Activated CD4-positive, alpha-beta T cell treated with anti-CD3 and anti-CD28 coated beads, Interleukin-2, Interleukin-6, amounts not matched to agents 100 ng/mL and 50 ng/mL, durations not matched to agents 16 hours and 8 hours (primary cell): ENCODE measurements at regions not wholly inside any gene's neighbourhood (a gene's known extent, or its start where the extent isn't known, plus 50 kb on each side); places are given as distances from the start of the nearest gene placed in this dataset.
A peak's percentile ranks its signal among the peaks of the same experiment; 100 is the strongest.

Experiments
- DNase-seq: peaks from one replicate; pipeline ENCODE4 v3.0.0-alpha.2; 2020

DNA sequence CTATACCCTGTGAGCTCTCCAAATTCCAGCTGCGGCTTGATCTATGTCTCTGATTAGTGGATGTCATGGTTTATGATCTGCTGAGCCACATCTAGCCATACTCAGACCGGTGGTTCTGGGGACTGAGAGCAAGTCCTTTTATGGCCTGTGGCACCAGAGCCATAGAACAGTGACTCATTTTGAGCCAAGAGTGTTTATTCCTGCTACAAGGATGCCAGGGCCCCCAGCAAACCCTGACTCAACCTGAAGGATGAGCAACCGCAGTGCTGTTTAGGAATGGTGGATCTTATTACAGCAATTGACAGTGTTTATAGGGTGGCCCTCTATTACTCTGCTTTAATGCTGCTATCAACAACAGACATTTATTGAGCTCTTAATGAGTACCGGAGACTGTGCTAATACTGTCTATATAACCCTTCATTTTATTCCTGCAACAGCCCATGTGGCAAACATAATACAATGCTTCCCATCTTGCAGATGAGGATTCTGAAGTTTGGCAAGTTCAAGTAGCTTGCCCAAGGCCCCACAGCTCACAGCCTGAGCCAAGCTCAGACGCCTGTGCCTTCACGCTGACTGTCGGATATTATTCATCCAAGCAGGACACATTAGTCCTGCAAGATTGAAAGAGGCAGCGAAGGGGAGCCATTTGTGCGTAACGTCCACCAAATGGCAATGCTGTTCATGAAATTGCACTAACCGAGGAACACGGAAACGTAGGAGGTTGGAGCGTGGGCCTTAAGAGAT lies 273.6 kb upstream of the PWP1 start:
- DNase-seq: no peak

DNA sequence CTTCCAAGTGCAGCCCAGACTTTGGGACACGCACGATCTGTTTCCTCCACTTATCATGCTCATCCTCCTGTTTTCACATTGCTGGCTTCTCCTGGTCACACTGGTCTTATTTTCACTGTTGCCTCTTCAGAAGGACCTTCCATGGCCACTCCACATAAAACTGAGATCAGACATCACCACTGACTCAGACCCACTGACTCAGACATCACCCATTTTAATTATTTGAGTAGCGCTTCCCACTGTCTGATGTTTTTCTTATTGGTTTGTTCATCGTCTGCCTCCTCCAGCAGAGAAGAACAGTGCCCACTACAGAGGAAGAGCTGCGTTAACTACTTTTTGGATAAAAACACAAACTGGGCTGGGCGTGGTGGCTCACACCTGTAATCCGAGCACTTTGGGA lies 270.5 kb upstream of the PWP1 start:
- no peak for DNase-seq

DNA sequence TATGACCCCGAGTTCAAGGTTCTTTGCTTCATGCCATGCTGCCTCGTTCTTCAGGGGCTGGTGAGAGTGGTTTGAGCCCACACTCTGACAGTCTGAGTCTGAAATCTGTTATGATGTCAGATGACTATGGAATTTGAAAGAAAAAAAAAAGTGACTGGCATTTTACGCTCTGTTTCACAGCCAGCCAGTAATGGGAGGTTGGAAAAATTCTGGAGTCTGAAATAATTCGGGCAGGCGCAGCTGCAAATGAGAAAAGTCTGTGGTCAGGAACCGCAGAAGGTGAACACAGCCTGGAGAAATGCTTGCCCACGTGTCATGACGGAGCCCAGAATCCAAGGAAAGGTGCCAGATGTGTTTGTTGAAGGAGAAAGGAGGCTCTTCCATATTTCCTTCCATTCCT lies 269.8 kb upstream of the PWP1 start:
- DNase-seq: no peak

DNA sequence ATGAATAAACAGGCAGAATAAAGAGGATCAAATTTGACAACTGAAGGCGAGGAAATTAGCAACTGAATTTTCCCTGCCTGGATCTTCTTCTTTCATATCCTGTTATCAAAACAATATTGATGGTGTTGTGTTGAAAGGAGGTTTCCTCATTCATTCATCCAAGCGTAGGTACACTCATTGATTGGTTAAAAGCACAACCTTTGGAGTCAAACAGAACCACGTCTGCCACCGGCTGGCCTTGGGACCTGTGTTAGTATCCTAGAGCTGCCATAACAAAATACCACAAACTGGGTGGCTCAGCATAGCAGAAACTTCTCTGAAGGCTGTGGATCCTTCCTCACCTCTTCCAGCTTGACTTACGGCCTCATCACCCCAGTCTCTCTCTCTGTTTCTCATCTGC lies 268.6 kb upstream of the PWP1 start:
- no peak for DNase-seq

DNA sequence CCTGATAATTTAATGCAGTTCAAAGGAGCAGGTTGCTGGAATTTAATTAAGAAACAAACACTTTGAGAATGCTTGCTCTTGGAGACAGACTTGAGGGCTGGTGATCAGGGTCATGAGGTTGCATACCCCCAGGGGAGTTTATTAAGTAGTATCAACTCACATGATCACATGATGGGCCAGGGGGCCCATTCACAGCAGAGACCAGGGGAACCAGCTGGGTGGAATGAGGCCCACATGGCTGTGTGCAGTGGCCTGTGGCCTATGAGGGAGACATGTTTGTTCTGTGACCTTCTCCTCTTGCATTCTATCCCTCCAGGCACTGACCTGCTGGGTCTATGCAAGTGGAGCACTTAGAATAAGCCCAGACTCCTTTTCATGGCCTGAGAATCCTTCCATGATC lies 266.6 kb upstream of the PWP1 start:
- DNase-seq: no peak

DNA sequence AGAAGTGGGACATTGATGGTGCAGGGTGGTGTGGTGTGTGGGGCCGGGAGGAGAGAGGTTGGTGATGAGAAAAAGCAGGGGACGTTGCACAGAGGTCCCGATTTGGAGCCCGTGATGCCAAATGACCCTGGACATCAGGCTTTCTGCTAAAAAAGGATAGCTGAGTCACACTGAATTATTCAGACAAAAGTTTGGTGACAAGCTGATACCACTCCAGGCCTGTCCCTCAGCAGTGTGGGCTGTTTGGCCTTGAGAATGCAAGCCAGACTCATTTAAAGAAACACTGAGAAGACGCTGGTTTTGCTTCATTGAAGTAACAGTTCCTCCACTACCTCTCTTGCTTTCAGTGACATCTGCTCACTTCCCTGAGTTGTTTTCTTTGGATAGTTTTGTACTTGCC lies 262.1 kb upstream of the PWP1 start:
- no peak for DNase-seq

DNA sequence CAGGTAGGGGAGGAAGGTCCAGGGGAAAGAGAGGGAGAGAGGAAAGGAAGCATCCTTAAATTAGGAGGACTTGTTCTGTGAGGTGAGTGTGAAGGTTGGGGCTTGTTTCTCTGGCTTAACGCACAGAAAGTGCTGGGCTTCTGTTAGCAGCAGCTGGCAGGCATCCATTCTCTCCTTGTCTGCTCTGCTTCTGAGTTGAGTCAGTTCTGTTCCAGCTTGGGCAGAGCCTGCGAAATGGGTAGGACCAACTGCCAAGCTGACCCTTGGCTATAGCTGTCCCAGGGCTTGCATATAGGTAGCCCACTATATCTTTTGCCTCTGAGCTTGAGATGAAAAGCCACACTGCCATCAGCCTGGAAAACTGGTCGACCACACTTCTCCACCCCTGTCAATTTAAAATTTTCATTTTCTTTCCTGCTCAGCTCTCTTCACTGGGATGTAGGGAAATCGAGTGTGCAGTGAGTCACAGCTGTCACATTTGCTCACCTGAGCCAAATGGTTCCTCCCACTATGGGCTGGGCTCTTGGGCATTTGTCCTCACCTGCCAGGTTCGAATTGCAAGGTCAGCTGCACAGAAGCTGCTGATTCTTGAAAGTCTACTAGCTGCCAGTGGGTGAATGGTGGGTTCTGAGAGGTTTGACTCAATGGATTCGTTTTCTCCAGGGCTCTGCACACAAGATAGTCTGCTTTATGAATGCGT lies 256.4 kb upstream of the PWP1 start:
- DNase-seq: no peak

DNA sequence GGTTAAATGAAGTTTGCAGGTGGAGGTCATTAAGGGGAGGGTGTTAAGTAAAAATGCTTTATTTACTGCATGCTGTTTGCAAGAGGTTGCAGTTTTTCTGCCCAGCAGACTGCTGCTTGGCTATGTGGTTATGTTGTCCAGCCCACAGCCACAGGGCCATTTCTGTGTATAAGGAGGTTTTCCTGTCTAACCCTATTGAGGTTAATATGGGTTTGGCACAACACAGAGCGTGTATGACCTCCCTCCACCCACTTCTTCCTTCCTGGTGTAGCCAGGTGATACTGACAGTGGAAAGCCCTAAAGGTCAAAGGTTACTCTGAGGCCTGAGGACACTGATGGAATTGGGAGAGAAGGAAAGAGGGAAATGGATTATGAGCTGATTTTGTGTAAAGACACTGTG lies 253.7 kb upstream of the PWP1 start:
- DNase-seq: peak; percentile 4

DNA sequence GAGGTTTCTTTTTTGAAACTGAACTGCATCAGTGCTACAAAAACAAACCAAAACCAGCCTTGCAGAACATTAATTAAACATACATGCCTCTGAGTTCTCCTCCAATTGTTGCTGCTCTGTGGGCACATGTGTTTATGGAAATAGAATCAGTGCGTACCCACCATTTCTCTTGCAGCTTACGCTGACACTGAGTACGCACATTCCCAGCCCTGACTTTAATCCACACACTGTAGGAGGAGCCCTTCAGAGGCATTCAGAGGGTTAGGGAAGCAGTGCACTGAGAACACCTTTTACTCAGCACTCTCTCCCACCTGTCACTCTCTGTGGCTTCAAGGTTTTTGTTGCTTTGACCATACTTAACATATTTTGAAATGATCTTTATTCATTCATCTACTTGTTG lies 250.5 kb upstream of the PWP1 start:
- DNase-seq: no peak

DNA sequence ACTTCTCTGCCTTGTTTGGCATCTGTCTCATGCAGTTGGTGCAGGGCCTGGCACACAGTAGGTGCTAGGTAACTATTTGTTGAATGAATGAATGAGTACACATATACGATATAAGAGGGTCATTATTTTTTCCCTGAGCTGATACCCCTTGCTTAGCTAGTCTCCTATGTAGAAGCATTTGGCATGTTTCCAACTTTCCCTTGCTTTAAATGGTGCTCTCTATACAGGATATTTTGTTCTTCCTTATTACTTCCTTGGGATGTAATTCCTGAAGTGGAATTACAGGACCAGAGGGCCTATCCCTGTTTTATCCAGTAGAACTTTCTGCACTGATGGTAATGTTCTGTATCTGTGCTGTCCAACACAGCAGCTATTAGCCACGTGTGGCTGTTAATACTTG lies 250.1 kb upstream of the PWP1 start:
- DNase-seq: no peak

DNA sequence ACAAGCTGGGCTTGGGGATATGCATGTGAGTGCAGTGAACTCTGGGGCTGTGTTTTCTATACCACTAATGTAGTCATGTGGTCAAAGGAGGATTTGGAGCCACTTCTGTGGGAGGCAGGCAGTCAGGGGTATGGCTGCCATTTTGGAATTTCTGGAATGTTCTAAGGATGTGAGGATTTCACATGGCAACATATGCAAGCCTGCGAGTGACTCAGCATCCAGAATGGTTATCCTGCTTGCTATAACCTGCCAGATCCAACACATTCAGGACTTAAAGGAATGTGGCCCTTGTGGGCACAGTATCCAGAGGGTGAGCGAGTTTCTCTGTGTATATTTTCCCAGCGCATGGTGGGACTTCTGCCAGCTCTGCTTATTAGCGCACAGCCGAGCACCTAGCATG lies 249.2 kb upstream of the PWP1 start:
- no peak for DNase-seq

DNA sequence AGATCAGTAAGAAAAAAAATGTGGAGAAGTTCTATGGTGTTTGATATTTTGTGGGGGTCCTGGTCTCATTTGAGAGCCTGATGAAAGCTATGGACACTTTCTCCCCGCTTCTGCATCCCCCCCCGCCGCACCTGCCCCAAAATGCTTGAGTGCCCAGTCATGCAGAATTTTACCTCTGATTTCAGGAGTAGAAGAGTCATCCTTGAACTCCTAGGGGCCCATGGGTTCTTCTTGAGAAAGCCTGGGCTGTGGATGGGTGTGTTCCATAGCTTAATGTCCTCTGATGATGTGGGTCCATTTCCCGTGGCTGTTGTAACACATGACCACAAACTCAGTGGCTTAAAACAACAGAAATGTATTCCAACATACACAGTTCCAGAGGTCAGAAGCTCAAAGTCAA lies 248.8 kb upstream of the PWP1 start:
- DNase-seq: no peak

DNA sequence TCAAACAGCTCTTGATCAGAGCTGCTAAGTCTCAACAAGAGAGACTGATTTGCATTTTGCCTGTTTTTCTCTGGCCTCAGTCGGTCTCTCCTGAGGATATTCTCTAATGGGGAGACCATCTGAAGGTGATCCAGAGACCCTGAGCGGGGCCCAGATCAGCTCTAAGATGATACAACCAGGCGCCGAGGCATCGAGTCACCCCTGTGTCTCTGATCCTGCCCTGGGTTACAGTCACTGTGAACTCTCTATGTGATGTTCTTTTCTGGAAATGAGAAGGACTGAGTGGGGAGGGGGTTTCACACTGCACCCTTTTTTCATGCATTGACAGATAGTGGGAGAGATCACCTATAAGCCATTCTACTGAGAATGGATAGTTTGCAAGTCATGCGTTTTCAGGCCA lies 247.6 kb upstream of the PWP1 start:
- no peak for DNase-seq

DNA sequence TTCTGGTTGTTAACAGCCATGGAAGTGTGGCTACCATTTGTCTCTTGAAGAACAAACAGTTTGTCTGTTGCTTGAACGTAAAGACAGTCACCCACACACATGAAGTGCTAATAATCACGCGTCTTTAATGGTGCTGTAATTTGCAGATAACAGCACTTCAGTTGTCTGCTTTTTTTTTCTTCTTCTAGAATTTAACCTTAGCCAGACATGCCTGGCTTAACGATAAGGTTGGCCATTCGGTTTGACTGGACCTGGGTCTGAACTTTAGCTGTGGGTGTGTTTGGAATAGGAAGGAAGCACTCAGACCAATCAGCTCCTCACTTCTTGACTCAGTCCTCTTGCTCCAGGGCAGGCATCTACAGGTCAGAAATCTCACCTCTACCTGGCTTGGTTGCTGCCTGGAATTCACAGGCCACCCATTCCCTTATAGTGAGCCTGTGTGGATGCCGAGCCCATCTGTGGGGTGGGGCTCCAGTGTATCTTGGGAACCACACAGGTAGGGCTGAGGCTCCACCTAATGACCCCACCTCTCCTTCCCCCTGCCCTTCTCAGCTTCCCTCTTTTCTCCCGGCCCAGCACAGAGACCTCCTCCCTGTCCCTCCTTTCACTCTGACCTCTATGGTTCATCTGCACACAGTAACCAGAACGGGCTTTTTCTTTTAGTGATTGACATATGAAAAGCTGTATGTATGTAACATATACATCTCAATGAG lies 246.4 kb upstream of the PWP1 start:
- DNase-seq: no peak

DNA sequence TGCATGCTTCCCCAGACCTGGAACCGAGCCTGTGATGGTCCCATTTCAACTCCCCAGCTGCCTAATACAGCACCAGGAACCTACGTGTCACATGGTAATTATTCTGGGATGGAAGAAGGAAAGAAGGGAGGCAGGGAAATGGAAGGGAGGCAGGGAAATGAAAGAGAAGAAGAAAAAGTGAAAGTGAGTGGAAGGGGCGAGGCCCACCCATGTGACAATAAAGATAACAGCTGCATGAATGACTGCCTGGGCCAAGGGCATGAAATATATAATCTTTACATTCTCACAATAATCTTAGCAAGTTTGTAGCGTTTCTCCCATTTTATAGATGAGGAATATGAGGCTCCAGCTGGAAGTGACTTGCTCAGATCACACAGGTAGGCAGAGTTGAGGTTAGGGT lies 245.0 kb upstream of the PWP1 start:
- no peak for DNase-seq

DNA sequence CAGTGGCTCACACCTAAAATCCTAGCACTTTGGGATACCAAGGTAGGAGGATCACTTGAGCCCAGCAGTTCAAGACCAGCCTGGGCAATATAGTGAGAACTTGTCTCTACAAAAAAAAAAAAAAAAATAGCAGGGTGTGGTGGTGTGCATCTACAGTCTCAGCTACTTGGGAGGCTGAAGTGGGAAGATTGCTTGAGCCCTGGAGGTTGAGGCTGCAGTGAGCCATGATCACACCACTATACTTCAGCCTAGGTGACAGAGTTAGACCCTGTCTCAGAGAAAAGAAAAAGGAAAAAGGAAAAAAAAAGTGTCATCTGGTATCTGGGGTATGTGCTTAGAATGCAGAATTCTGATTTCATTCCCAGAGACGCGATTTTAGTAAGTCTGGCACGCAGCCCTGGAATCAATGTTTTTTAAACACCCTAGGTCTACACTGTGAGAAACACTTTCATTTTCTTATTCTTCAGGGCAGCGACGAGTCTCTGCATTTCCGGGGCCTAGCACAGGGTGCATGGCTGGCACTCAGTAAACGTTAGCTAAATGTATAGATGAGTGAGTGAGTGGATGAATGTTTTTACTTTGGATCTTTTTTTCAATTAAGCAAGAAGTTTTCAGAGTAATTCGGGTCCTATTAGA lies 243.8 kb upstream of the PWP1 start:
- no peak for DNase-seq

DNA sequence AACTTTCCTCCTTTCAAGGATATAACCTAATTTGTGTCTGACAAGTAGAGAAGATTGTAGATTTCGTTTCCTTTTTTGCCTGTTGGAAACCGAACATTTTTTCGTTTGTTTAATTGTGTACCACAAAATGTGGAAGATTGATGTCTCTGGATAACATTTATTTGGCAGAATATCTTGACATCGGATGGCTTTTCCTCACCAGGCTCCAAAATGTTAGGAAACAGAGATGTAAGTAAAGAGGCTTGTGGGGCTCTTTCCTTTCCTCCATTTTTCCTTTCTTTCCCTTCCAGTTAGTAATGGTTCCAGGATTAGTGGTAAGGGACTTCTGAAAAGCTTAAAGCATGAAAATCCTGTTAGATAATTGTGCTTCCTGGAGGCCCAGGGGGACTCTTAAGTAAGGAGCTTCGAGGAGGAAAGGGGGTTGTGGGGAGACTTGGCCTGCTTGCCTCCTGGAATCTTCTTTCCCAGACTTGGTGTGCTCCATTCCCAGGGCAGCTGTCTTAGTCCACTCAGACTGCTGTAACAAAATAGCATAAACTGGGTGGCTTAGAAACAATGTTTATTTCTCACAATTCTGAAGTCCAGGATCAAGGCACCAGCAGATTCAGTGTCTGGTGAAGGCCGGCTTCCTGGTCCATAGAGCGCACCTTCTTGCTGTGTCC lies 243.1 kb upstream of the PWP1 start:
- no peak for DNase-seq

DNA sequence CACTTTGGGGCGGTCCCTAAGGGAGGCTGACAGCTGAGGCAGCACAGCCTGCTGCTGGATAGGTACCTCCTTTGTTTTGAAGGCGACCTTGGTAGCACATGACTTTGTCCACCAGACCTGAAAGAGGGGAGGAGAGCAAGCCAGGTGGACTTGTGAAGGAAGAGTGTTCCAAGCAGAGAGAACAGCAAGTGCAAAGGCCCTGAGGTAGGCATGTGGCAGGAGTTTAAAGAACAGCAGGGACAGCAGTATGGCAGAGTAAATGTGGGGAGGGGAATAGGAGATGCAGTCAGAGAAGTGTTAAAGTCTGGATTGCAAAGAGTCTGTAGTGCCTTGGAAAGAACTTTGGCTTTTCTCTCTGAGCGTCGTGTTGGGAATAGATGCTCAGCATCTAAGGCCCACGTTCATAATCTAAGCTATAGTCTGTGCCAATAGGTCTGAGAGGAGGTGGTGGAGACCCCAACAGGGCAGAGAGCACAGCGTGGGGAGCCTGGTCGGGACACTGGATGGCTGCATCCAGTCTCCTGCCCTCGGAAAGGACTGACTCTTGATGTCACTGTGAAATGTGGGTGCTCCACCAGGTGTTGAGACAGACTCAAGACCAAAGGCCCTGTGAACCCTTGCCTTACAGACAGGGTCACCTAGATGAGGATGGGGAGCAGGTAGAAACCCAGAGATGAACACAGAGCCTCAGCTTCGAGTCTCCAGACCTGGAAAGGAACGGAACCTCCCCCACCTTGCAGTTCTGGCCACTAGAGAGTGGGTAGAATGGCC lies 242.1 kb upstream of the PWP1 start:
- DNase-seq: no peak

DNA sequence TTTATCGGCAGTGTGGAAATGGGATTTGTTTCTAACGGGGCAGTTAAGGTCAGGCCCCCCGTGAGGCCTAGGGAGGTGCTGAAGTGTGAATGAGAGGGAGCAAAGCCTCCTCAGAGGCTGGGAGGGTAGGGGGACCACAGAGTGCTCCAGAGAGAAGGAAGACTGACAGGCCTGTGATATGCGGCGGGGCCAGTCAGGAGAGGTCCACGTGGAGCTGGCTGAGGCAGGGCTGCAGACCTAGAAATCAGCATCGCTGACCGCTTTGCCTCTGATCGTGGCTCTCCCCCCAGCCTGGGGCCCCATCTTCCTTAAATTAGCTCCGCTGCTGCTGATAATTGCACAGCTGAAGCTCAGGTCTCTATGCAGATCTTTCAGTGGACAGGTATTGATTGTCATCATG lies 240.8 kb upstream of the PWP1 start:
- DNase-seq: no peak

DNA sequence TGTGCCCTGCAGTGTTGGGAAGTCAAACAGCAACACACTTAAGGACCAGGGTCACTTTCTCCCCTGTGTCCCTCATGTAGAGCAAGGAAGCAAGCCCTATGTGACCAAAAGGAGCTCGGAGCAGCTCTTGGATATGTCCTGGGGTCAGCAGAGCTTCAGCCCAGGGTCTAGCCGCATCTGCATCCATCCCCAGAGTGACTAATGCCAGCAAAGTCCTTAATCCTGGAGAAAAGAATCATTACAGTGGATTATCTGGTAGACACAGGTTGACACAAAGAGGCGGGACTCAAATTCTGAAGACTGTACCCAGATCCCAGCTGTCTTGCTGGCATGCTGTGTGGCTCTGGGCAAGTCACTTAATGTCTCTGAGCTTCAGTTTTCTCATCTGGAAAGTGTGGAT lies 239.1 kb upstream of the PWP1 start:
- DNase-seq: no peak

DNA sequence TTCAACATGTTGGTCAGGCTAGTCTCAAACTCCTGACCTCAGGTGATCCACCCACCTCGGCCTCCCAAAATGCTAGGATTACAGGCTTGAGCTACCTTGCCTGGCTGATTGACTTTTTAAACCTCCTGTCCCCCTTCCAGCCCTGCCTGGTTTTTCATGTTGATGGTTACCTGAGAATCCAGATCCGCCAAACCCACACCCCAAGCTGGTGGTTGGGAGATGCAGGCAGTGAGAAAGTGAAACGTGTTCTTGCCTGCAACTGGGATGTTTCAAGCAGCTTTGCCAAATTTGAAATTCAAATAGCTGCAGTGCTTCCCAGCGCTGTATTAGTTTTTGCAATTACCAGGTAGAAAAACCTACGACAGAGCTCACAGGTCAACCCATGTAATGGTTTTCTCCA lies 238.3 kb upstream of the PWP1 start:
- DNase-seq: no peak

DNA sequence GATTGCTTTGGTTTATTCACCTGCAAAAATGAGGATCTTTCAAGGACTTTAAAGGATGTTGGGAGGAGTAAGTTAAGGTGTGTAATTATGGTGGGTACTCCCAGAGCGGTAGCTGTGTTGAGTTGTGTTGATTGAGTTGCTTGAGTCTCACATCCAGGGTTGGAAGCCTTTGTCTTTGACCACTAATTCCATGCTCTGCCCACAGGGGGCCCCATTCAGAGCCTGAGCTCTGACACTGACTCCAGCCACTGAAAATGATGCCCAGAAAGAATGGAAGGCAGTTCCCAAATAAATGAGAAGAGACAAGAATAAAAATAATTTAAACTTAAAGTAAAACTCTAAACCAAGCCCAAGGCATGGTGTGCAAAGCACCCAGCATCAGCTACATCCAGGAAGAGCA lies 237.4 kb upstream of the PWP1 start:
- DNase-seq: no peak

DNA sequence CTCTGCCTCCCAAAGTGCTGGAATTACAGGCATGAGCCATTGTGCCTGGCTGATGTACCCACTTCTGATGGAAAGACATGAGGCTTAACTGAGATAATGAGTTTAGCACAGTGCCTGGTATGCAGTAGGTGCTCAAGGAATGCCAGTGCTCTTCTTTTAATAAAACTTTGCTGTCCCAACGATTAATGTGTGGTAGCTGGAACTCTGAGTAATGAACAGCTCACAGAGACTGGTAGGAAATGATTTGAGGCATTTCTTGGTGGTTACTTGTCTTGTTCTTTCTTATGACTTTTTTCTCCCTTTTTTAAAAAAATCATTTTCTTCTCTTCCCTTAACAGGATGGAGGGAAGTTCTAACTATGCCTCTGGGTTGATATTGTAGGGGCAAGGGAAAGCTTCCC lies 235.7 kb upstream of the PWP1 start:
- no peak for DNase-seq
